ENCODE measurements at regions not wholly inside any gene's neighbourhood (a gene's known extent, or its start where the extent isn't known, plus 50 kb on each side); places are given as distances from the start of the nearest gene placed in this dataset.

GRCh38 chr21:34260277-34261008 lies 103.4 kb upstream of the KCNE2 start:
- TF ChIP-seq CTCF (IDR thresholded peaks at IDR 0.05) = no peak

GRCh38 chr21:34261841-34262468 lies 101.9 kb upstream of the KCNE2 start:
- H3K4me3 ChIP-seq = no peak overlapping the region
- peak overlapping the region; percentile 38 to 53 for H3K27ac ChIP-seq
- TF ChIP-seq CTCF (IDR thresholded peaks at IDR 0.05) = no peak
- DNase-seq (ENCODE audit: low spot score) = no peak

More at GRCh38 chr21:34260277-34261008, 103.4 kb upstream of the KCNE2 start:
- no peak for DNase-seq (ENCODE audit: low spot score)
- Histone ChIP-seq H3K4me3 (no peak overlapping the region), H3K27ac (no peak overlapping the region)

- no peak for TF ChIP-seq CTCF (IDR thresholded peaks at IDR 0.05)
- H3K27ac ChIP-seq = peak overlapping the region; percentile 38 to 53
- DNase-seq (ENCODE audit: low spot score) = no peak
- H3K4me3 ChIP-seq = no peak overlapping the region
These were observed 101.3 kb upstream of the KCNE2 start for GRCh38 chr21:34262469-34262845.

GRCh38 chr21:34263629-34264028 lies 100.2 kb upstream of the KCNE2 start:
- Histone ChIP-seq H3K27ac (no peak overlapping the region), H3K4me3 (no peak overlapping the region)
- DNase-seq (ENCODE audit: low spot score) = no peak
- no peak for TF ChIP-seq CTCF (IDR thresholded peaks at IDR 0.05)

GRCh38 chr21:34266351-34266750 lies 97.5 kb upstream of the KCNE2 start:
- TF ChIP-seq CTCF (IDR thresholded peaks at IDR 0.05) = no peak
- Histone ChIP-seq H3K4me3 (no peak overlapping the region), H3K27ac (no peak overlapping the region)
- no peak for DNase-seq (ENCODE audit: low spot score)

GRCh38 chr21:34268493-34268892 lies 95.3 kb upstream of the KCNE2 start:
- TF ChIP-seq CTCF (IDR thresholded peaks at IDR 0.05) = no peak
- no peak overlapping the region for H3K4me3 ChIP-seq
- no peak overlapping the region for H3K27ac ChIP-seq
- no peak for DNase-seq (ENCODE audit: low spot score)

GRCh38 chr21:34270411-34270810 lies 93.4 kb upstream of the KCNE2 start:
- Histone ChIP-seq H3K4me3 (no peak overlapping the region), H3K27ac (no peak overlapping the region)
- no peak for TF ChIP-seq CTCF (IDR thresholded peaks at IDR 0.05)
- DNase-seq (ENCODE audit: low spot score) = no peak
